CD4-positive, alpha-beta T cell (primary cell): ENCODE measurements at regions not wholly inside any gene's neighbourhood (a gene's known extent, or its start where the extent isn't known, plus 50 kb on each side); places are given as distances from the start of the nearest gene placed in this dataset.

Source experiments
- ATAC-seq: fragments of 200-7000 bp; cut with Tn5 transposase; one replicate; pipeline ENCODE4 v1.10.0; 2022; ENCODE audit warnings: mild to moderate bottlenecking; ENCODE audit not compliant: poor library complexity
- CTCF ChIA-PET: fragments of 350-600 bp; sonication (Branson Sonifier 250); formaldehyde crosslinking; loops from one replicate; lab custom pipeline; 2021; ENCODE audit warnings: antibody characterized with exemption, inconsistent platforms; lab: Charles Lee
- POLR2A ChIA-PET: fragments of 350-600 bp; sonication (Branson Sonifier 250); formaldehyde crosslinking; loops from one replicate; lab custom pipeline; 2021; ENCODE audit warnings: antibody characterized with exemption, inconsistent platforms; lab: Charles Lee
- DNase-seq, 14 experiments: peaks; one replicate each; pipeline ENCODE4 v3.0.0-alpha.2; 2013 to 2020; ENCODE audit warnings: mixed read lengths in 2 of 14
- H3K27ac ChIP-seq, 2 donors: one replicate each; pipeline versions ENCODE4 v1.5.1 to v1.7.0; 2013; ENCODE audit warnings: low read length in 2 of 2, low read depth in 1 of 2, mild to moderate bottlenecking in 1 of 2
- H3K27me3 ChIP-seq, 2 experiments: 1 replicate in 1 of 2; 2 replicates in 1 of 2; pipeline versions ENCODE4 v1.6.1 to v1.7.0; 2013; ENCODE audit warnings: low read length in 2 of 2, control low read depth in 1 of 2, mild to moderate bottlenecking in 1 of 2, moderate library complexity in 1 of 2; ENCODE audit not compliant: insufficient read depth in 2 of 2, control insufficient read depth in 1 of 2
- H3K36me3 ChIP-seq: one replicate; pipeline ENCODE4 v1.6.1; 2013; ENCODE audit warnings: low read length, control low read depth; ENCODE audit not compliant: insufficient read depth
- H3K4me1 ChIP-seq: one replicate; pipeline ENCODE4 v1.6.1; 2013; ENCODE audit warnings: low read length, control low read depth; ENCODE audit not compliant: insufficient read depth
- H3K4me3 ChIP-seq: one replicate; pipeline ENCODE4 v1.5.1; 2013; ENCODE audit warnings: mild to moderate bottlenecking, low read length, moderate library complexity
- H3K9me3 ChIP-seq, 2 experiments: 1 replicate in 1 of 2; 2 replicates in 1 of 2; pipeline versions ENCODE4 v1.6.1 to v1.7.0; 2013; ENCODE audit warnings: low read length in 2 of 2, mild to moderate bottlenecking in 2 of 2, control low read depth in 1 of 2, moderate library complexity in 1 of 2; ENCODE audit not compliant: control insufficient read depth in 1 of 2, insufficient read depth in 1 of 2
- H3K27ac Mint-ChIP-seq: one replicate; pipeline ENCODE4 v1.8.0; 2020; ENCODE audit warnings: mixed read lengths
- H3K27me3 Mint-ChIP-seq: one replicate; pipeline ENCODE4 v1.8.0; 2021; ENCODE audit warnings: mixed read lengths
- H3K36me3 Mint-ChIP-seq: one replicate; pipeline ENCODE4 v1.8.0; 2021; ENCODE audit warnings: low read depth, mixed read lengths
- H3K4me1 Mint-ChIP-seq: one replicate; pipeline ENCODE4 v1.8.0; 2021; ENCODE audit warnings: low read depth, mixed read lengths
- H3K4me3 Mint-ChIP-seq: one replicate; pipeline ENCODE4 v1.8.0; 2020; ENCODE audit warnings: mild to moderate bottlenecking, mixed read lengths
- H3K9me3 Mint-ChIP-seq: one replicate; pipeline ENCODE4 v1.8.0; 2020; ENCODE audit warnings: mixed read lengths
- CTCF ChIP-seq: fragments of 200-600 bp; IDR thresholded peaks from one replicate; pipeline ENCODE4 v1.8.0; 2022; ENCODE audit warnings: antibody characterized with exemption, mild to moderate bottlenecking
- intact Hi-C, 2 experiments: fragments of 100-400 bp; cut with DNase I in 1 of 2; cut with micrococcal nuclease in 1 of 2; formaldehyde crosslinking; loops; one replicate each; pipeline versions ENCODE4 v1.15.1 to v1.9.0; 2023 to 2025; cut with DNase I, micrococcal nuclease

GRCh38 chr2:195022508-195022830, 634.6 kb upstream of the SLC39A10 start:
- no peaks in the 10 kb centered on the region for H3K4me1 ChIP-seq
- DNase-seq (no peak), ATAC-seq (no peak)
- Mint-ChIP-seq H3K4me1 (no peaks in the 10 kb centered on the region), H3K27me3 (no peaks in the 10 kb centered on the region), H3K4me3 (no peak overlapping the region), H3K36me3 (no peaks in the 10 kb centered on the region), H3K27ac (no peak overlapping the region), H3K9me3 (no peaks in the 10 kb centered on the region)
- H3K36me3 ChIP-seq, result no peaks in the 10 kb centered on the region
- H3K27me3 ChIP-seq, result no peaks in the 10 kb centered on the region
- POLR2A ChIA-PET, result no interaction called here
- no peak overlapping the region for H3K4me3 ChIP-seq
- intact Hi-C loops, result no loop called here
- H3K9me3 ChIP-seq, result no peaks in the 10 kb centered on the region
- no peak for TF ChIP-seq CTCF
- CTCF ChIA-PET, result no interaction called here
- H3K27ac ChIP-seq, result no peak overlapping the region

GRCh38 chr2:195021711-195022507, 635.1 kb upstream of the SLC39A10 start:
- CTCF ChIA-PET, result no interaction called here
- Mint-ChIP-seq H3K36me3 (no peaks in the 10 kb centered on the region), H3K4me1 (no peaks in the 10 kb centered on the region), H3K27ac (no peak overlapping the region), H3K4me3 (no peak overlapping the region), H3K27me3 (no peaks in the 10 kb centered on the region), H3K9me3 (no peaks in the 10 kb centered on the region)
- TF ChIP-seq CTCF, result no peak
- Histone ChIP-seq H3K27me3 (no peaks in the 10 kb centered on the region), H3K4me3 (no peak overlapping the region), H3K9me3 (no peaks in the 10 kb centered on the region), H3K36me3 (no peaks in the 10 kb centered on the region), H3K27ac (no peak overlapping the region), H3K4me1 (no peaks in the 10 kb centered on the region)
- DNase-seq (no peak), ATAC-seq (no peak)
- intact Hi-C loops, result no loop called here
- POLR2A ChIA-PET, result no interaction called here

- Mint-ChIP-seq H3K9me3 (no peaks in the 10 kb centered on the region), H3K27ac (no peak overlapping the region), H3K27me3 (no peaks in the 10 kb centered on the region), H3K4me1 (no peaks in the 10 kb centered on the region), H3K36me3 (no peaks in the 10 kb centered on the region), H3K4me3 (no peak overlapping the region)
- Histone ChIP-seq H3K4me1 (no peaks in the 10 kb centered on the region), H3K4me3 (no peak overlapping the region), H3K27ac (no peak overlapping the region), H3K9me3 (no peaks in the 10 kb centered on the region), H3K36me3 (no peaks in the 10 kb centered on the region), H3K27me3 (no peaks in the 10 kb centered on the region)
- ATAC-seq (no peak), DNase-seq (no peak)
- intact Hi-C loops, result no loop called here
- no peak for TF ChIP-seq CTCF
- ChIA-PET POLR2A (no interaction called here), CTCF (no interaction called here)
Observed at GRCh38 chr2:195018462-195018861, 638.6 kb upstream of the SLC39A10 start.
